ENCODE measurements at regions not wholly inside any gene's neighbourhood (a gene's known extent, or its start where the extent isn't known, plus 50 kb on each side); places are given as distances from the start of the nearest gene placed in this dataset.

GRCh38 chr10:64158551-64158950 lies 637.4 kb downstream of the REEP3 start:
- TF ChIP-seq, protein P1, sequence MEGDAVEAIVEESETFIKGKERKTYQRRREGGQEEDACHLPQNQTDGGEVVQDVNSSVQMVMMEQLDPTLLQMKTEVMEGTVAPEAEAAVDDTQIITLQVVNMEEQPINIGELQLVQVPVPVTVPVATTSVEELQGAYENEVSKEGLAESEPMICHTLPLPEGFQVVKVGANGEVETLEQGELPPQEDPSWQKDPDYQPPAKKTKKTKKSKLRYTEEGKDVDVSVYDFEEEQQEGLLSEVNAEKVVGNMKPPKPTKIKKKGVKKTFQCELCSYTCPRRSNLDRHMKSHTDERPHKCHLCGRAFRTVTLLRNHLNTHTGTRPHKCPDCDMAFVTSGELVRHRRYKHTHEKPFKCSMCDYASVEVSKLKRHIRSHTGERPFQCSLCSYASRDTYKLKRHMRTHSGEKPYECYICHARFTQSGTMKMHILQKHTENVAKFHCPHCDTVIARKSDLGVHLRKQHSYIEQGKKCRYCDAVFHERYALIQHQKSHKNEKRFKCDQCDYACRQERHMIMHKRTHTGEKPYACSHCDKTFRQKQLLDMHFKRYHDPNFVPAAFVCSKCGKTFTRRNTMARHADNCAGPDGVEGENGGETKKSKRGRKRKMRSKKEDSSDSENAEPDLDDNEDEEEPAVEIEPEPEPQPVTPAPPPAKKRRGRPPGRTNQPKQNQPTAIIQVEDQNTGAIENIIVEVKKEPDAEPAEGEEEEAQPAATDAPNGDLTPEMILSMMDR (IDR thresholded peaks at IDR 0.05; ENCODE audit: low read depth, low read length) = no peak
- TF ChIP-seq EZH2phosphoT487 (IDR thresholded peaks at IDR 0.05; ENCODE audit: low read depth) = no peak
